Right cardiac atrium (tissue), 5 donors: ENCODE measurements at regions not wholly inside any gene's neighbourhood (a gene's known extent, or its start where the extent isn't known, plus 50 kb on each side); places are given as distances from the start of the nearest gene placed in this dataset.
"Not testable (repeated sequence)": the region's sequence is repeated elsewhere in the genome, so short reads cannot be mapped to it uniquely, and the experiment has no call there.

Experiments
- ATAC-seq, 2 donors: fragments of 200-7000 bp; cut with Tn5 transposase; one replicate each; pipeline versions ENCODE4 v1.8.0 to v1.9.1; 2020; ENCODE audit warnings: moderate library complexity in 2 of 2, mild to moderate bottlenecking in 1 of 2
- DNase-seq, 3 donors: peaks; one replicate each; pipeline ENCODE4 v3.0.0-alpha.2; 2020
- H3K27ac ChIP-seq: one replicate; pipeline ENCODE4 v1.5.1; 2013; ENCODE audit warnings: mild to moderate bottlenecking, low read length, control low read depth, moderate library complexity
- H3K27me3 ChIP-seq: one replicate; pipeline ENCODE4 v1.6.1; 2013; ENCODE audit not compliant: control insufficient read depth, insufficient read depth
- H3K4me1 ChIP-seq: one replicate; pipeline ENCODE4 v1.6.1; 2013; ENCODE audit warnings: low read length; ENCODE audit not compliant: control insufficient read depth, insufficient read depth
- H3K4me3 ChIP-seq: one replicate; pipeline ENCODE4 v1.5.1; 2013; ENCODE audit warnings: low read length, control low read depth
- H3K9me3 ChIP-seq: one replicate; pipeline ENCODE4 v1.6.1; 2013; ENCODE audit warnings: low read length; ENCODE audit not compliant: control insufficient read depth
- WGBS: extraction: QIAGEN DNeasy Blood & Tissue Kit; methylation state at CpG from one replicate; pipeline ENCODE4 v1.1.7; 2013; 5-methylcytosine and 5-hydroxymethylcytosine counted together
- intact Hi-C, 4 donors: fragments of 100-400 bp; cut with DNase I; formaldehyde crosslinking; loops; one replicate each; pipeline versions ENCODE4 v1.11.0 to v1.14.0; 2022 to 2023
- donor health status: healthy with polysubstance abuse.
- donor health status: DM: no; HTN: yes; CAD: no.
- donor health status: DM: no; HTN: no; CAD: no.
- donor health status: DM: no; HTN: yes; CAD: no; lungs with severe emphysema.
- donor health status: DM: yes; HTN: yes; CAD: no.

- H3K4me3 ChIP-seq, H3K27ac ChIP-seq, DNase-seq, H3K4me1 ChIP-seq, ATAC-seq, intact Hi-C loops, H3K9me3 ChIP-seq, H3K27me3 ChIP-seq: not testable (repeated sequence)
- 93% methylated on average over 7 of the region's 7 CpGs for WGBS
Measured at GRCh38 chr4:8972635-8973034, 101.0 kb upstream of the HMX1 start.

- H3K4me1 ChIP-seq, H3K4me3 ChIP-seq, intact Hi-C loops, H3K27ac ChIP-seq, ATAC-seq, DNase-seq, H3K27me3 ChIP-seq, H3K9me3 ChIP-seq: not testable (repeated sequence)
- 89% methylated on average over 15 of the region's 15 CpGs for WGBS
Measured at GRCh38 chr4:8965896-8966295, 94.3 kb upstream of the HMX1 start.

- intact Hi-C loops, H3K9me3 ChIP-seq, H3K27ac ChIP-seq, ATAC-seq, H3K4me1 ChIP-seq, H3K4me3 ChIP-seq, H3K27me3 ChIP-seq: not testable (repeated sequence)
- 4% methylated on average over 39 of the region's 40 CpGs for WGBS
- DNase-seq, result peak in 1 of 3 donors; percentile 19
Measured at GRCh38 chr4:8964201-8964788, 92.7 kb upstream of the HMX1 start.

- H3K4me1 ChIP-seq, ATAC-seq, DNase-seq, intact Hi-C loops, H3K9me3 ChIP-seq, H3K4me3 ChIP-seq, H3K27me3 ChIP-seq, H3K27ac ChIP-seq: not testable (repeated sequence)
- under 1% methylated on average over 41 of the region's 41 CpGs for WGBS
Measured at GRCh38 chr4:8963533-8963932, 91.9 kb upstream of the HMX1 start.

GRCh38 chr4:8961343-8961742 is 89.7 kb upstream of the HMX1 start:
- H3K27me3 ChIP-seq, intact Hi-C loops: not testable (repeated sequence)

GRCh38 chr4:8959471-8959870 is 87.8 kb upstream of the HMX1 start:
- intact Hi-C loops, H3K4me1 ChIP-seq, H3K9me3 ChIP-seq, H3K27me3 ChIP-seq, H3K27ac ChIP-seq, H3K4me3 ChIP-seq, ATAC-seq: not testable (repeated sequence)
- peak in 1 of 3 donors; percentile 43 for DNase-seq
- 66% methylated on average over 18 of the region's 18 CpGs for WGBS

More at GRCh38 chr4:8961343-8961742, 89.7 kb upstream of the HMX1 start:
- not testable (repeated sequence) for H3K4me1 ChIP-seq, H3K27ac ChIP-seq, H3K9me3 ChIP-seq, ATAC-seq, H3K4me3 ChIP-seq
- WGBS, result 12% methylated on average over 11 of the region's 11 CpGs
- peak; percentile 56 to 73 (median 70) for DNase-seq

- intact Hi-C loops, H3K9me3 ChIP-seq, DNase-seq, H3K4me1 ChIP-seq, H3K27me3 ChIP-seq, H3K4me3 ChIP-seq, ATAC-seq, H3K27ac ChIP-seq: not testable (repeated sequence)
- 87% methylated on average over 16 of the region's 16 CpGs for WGBS
Measured at GRCh38 chr4:8954001-8954400, 82.4 kb upstream of the HMX1 start.

GRCh38 chr4:8952791-8953190 is 81.2 kb upstream of the HMX1 start:
- H3K4me1 ChIP-seq, ATAC-seq, H3K27ac ChIP-seq, H3K27me3 ChIP-seq, H3K4me3 ChIP-seq, H3K9me3 ChIP-seq, intact Hi-C loops, DNase-seq: not testable (repeated sequence)
- 88% methylated on average over 12 of the region's 12 CpGs for WGBS

- H3K27ac ChIP-seq, intact Hi-C loops, H3K4me3 ChIP-seq, H3K4me1 ChIP-seq, ATAC-seq, DNase-seq, H3K9me3 ChIP-seq, H3K27me3 ChIP-seq: not testable (repeated sequence)
- 75% methylated on average over 13 of the region's 13 CpGs for WGBS
Measured at GRCh38 chr4:8952109-8952508, 80.5 kb upstream of the HMX1 start.

- H3K9me3 ChIP-seq, H3K4me3 ChIP-seq, H3K27me3 ChIP-seq, intact Hi-C loops, ATAC-seq, H3K4me1 ChIP-seq, DNase-seq, H3K27ac ChIP-seq: not testable (repeated sequence)
- 78% methylated on average over 6 of the region's 6 CpGs for WGBS
Measured at GRCh38 chr4:8945506-8945905, 73.9 kb upstream of the HMX1 start.

GRCh38 chr4:8943367-8943766 is 71.7 kb upstream of the HMX1 start:
- DNase-seq, ATAC-seq, H3K4me1 ChIP-seq, H3K27me3 ChIP-seq, intact Hi-C loops, H3K4me3 ChIP-seq, H3K27ac ChIP-seq, H3K9me3 ChIP-seq: not testable (repeated sequence)
- 76% methylated on average over 11 of the region's 11 CpGs for WGBS

- H3K27ac ChIP-seq, H3K9me3 ChIP-seq, DNase-seq, H3K27me3 ChIP-seq, intact Hi-C loops, ATAC-seq, H3K4me1 ChIP-seq, H3K4me3 ChIP-seq: not testable (repeated sequence)
- 88% methylated on average over 11 of the region's 11 CpGs for WGBS
Measured at GRCh38 chr4:8942088-8942487, 70.4 kb upstream of the HMX1 start.
